ENCODE measurements at regions not wholly inside any gene's neighbourhood (a gene's known extent, or its start where the extent isn't known, plus 50 kb on each side); places are given as distances from the start of the nearest gene placed in this dataset.

GRCh38 chr1:119217309-119217828 is 76.9 kb upstream of the WARS2 start:
- no peak for DNase-seq (ENCODE audit: extremely low read depth, low read depth)
- TF ChIP-seq, protein P1, sequence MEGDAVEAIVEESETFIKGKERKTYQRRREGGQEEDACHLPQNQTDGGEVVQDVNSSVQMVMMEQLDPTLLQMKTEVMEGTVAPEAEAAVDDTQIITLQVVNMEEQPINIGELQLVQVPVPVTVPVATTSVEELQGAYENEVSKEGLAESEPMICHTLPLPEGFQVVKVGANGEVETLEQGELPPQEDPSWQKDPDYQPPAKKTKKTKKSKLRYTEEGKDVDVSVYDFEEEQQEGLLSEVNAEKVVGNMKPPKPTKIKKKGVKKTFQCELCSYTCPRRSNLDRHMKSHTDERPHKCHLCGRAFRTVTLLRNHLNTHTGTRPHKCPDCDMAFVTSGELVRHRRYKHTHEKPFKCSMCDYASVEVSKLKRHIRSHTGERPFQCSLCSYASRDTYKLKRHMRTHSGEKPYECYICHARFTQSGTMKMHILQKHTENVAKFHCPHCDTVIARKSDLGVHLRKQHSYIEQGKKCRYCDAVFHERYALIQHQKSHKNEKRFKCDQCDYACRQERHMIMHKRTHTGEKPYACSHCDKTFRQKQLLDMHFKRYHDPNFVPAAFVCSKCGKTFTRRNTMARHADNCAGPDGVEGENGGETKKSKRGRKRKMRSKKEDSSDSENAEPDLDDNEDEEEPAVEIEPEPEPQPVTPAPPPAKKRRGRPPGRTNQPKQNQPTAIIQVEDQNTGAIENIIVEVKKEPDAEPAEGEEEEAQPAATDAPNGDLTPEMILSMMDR (IDR thresholded peaks at IDR 0.05; ENCODE audit: low read depth, low read length): no peak

DNA sequence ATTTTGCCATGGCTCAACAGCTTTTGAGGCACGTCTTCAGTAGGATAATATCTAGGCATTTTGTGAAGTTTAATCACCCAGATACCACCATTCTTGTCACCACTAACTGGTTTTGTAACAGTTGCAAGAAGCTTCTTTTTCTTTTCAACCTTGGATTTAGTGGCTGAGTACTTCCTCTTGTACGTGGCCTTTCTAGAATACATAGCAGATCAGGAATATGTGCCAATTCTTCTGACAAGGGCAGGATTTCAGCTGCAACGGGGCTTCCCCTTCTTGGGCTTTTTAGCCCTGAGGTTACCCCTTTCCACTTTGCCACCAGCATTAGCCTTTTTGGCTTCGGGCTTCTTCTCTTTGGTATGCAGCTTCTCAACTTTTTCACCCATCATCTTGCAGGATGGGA is 79.3 kb upstream of the WARS2 start:
- DNase-seq (ENCODE audit: extremely low read depth, low read depth): no peak
- TF ChIP-seq, protein P1 (IDR thresholded peaks at IDR 0.05; ENCODE audit: low read depth, low read length): no peak

- DNase-seq (ENCODE audit: extremely low read depth, low read depth): no peak
- TF ChIP-seq, protein P1 (IDR thresholded peaks at IDR 0.05; ENCODE audit: low read depth, low read length): no peak
Observed at GRCh38 chr1:119220991-119221390, 80.5 kb upstream of the WARS2 start.

DNA sequence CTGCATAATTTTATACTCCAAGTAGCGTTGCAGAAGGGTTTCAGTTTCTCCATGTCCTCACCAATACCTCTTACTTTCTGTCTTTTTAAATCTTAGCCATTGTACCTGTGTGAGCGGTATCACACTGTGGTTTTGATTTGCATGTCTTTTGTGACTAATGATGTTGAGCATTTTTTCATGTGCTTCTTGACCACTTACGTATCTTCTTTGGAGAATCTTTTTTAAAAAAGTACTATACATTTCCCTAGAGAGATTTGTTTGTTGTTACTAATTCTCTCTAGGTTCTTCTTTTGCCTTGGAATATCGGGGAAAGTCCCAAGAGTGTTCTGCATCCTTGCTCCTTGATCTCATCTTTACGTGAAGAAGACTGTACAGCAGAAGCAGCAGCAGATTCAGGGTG is 81.8 kb upstream of the WARS2 start:
- TF ChIP-seq, protein P1 (IDR thresholded peaks at IDR 0.05; ENCODE audit: low read depth, low read length): no peak
- no peak for DNase-seq (ENCODE audit: extremely low read depth, low read depth)

- DNase-seq (ENCODE audit: extremely low read depth, low read depth): no peak
Observed at GRCh38 chr1:119225265-119225664, 84.8 kb upstream of the WARS2 start.

GRCh38 chr1:119225831-119226230 is 85.4 kb upstream of the WARS2 start:
- no peak for DNase-seq (ENCODE audit: extremely low read depth, low read depth)
- TF ChIP-seq, protein P1 (IDR thresholded peaks at IDR 0.05; ENCODE audit: low read depth, low read length): peak; percentile 12

More at GRCh38 chr1:119225265-119225664, 84.8 kb upstream of the WARS2 start:
- TF ChIP-seq, protein P1 (IDR thresholded peaks at IDR 0.05; ENCODE audit: low read depth, low read length): no peak

DNA sequence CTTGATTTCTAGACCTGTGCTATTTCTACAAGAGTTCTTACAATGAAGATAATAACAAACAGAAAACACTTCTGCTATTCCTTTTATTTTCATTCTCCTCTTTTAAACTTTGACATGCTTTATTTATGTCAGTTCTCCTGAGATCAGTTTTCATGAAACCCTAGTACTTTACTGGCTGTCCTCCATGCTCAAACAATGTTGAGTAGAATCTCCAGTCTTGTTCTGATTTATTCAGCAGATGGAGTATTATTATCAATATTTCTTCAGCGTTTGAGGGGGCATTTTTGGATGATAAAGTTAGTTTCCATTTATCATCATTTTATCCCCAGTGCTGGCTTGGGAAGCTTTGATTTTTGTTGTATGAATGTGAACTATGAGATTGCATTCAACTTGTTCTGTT is 85.9 kb upstream of the WARS2 start:
- DNase-seq (ENCODE audit: extremely low read depth, low read depth): no peak

More for the DNA sequence above, 85.9 kb upstream of the WARS2 start:
- TF ChIP-seq, protein P1 (IDR thresholded peaks at IDR 0.05; ENCODE audit: low read depth, low read length): no peak

Data from AG09319 (cell line).